Immature natural killer cell (primary cell): ENCODE measurements at regions not wholly inside any gene's neighbourhood (a gene's known extent, or its start where the extent isn't known, plus 50 kb on each side); places are given as distances from the start of the nearest gene placed in this dataset.
A peak's percentile ranks its signal among the peaks of the same experiment; 100 is the strongest.
"Not testable (repeated sequence)": the region's sequence is repeated elsewhere in the genome, so short reads cannot be mapped to it uniquely, and the experiment has no call there.

ENCODE experiments used
- DNase-seq, 3 donors: peaks; one replicate each; pipeline ENCODE4 v3.0.0; 2022; ENCODE audit warnings: mixed read lengths in 1 of 3
- H3K27ac Mint-ChIP-seq, 6 donors: one replicate each; pipeline ENCODE4 v1.8.0; 2020; ENCODE audit warnings: mixed read lengths in 6 of 6, mild to moderate bottlenecking in 5 of 6, inconsistent platforms in 4 of 6, moderate library complexity in 3 of 6
- H3K27me3 Mint-ChIP-seq, 3 donors: one replicate each; pipeline ENCODE4 v1.8.0; 2020 to 2021; ENCODE audit warnings: low read depth in 3 of 3, mild to moderate bottlenecking in 3 of 3, mixed read lengths in 3 of 3, moderate library complexity in 3 of 3, inconsistent platforms in 1 of 3
- H3K36me3 Mint-ChIP-seq, 3 donors: one replicate each; pipeline ENCODE4 v1.8.0; 2020; ENCODE audit warnings: mixed read lengths in 3 of 3, inconsistent platforms in 2 of 3, mild to moderate bottlenecking in 2 of 3
- H3K4me1 Mint-ChIP-seq, 2 donors: one replicate each; pipeline ENCODE4 v1.8.0; 2020; ENCODE audit warnings: inconsistent platforms in 2 of 2, mild to moderate bottlenecking in 2 of 2, mixed read lengths in 2 of 2, moderate library complexity in 1 of 2
- H3K4me3 Mint-ChIP-seq, 5 donors: one replicate each; pipeline ENCODE4 v1.8.0; 2020; ENCODE audit warnings: mild to moderate bottlenecking in 5 of 5, mixed read lengths in 5 of 5, inconsistent platforms in 3 of 5, moderate library complexity in 3 of 5
- H3K9me3 Mint-ChIP-seq, 6 donors: one replicate each; pipeline ENCODE4 v1.8.0; 2020; ENCODE audit warnings: mild to moderate bottlenecking in 6 of 6, mixed read lengths in 6 of 6, inconsistent platforms in 4 of 6, moderate library complexity in 3 of 6

DNA sequence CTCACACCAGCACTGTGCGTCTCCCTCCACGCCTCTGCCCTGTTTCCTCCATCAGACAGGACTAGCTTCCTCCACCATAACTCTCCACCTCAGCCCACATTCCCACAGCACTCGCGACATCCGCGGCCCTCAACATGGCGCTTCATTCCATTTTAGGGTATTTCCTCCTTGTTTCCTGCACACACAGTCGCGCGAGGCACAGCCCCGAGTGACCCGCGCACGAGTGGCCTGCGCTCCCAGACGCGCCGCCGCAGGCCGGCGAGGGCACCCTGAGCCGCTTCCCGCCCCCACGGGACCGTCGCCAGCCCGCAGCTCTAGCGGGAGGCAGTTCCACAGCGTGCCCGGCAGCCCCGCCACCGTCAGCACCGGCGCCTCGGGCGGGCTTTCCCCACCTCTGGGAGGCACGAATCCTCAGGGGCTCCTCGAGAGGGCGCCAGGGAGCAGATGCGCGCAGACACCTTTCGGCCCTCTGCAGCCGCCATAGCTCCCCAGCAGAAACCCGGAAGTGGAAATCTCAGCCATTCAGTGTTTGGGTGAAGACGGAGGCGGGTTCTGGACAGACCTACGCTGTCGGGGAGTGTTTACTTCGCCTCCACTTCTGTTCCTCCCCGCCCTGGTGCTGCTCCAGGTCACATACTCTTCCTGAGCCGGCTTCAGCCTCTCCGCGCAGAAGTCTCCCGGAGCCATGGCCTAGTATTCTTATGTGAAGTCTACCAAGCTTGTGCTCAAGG, 136.6 kb downstream of the FOXD4L6 start:
- H3K4me3 Mint-ChIP-seq, H3K9me3 Mint-ChIP-seq, H3K27me3 Mint-ChIP-seq, H3K27ac Mint-ChIP-seq: not testable (repeated sequence)
- peaks cover 3 to 17% (median 15%) of the 10 kb centered on the region in 3 donors for H3K36me3 Mint-ChIP-seq
- DNase-seq: peak; percentile 99 to 100 (median 100)
- H3K4me1 Mint-ChIP-seq: peaks cover 33 to 43% of the 10 kb centered on the region in 2 donors

GRCh38 chr9:40991100-40991740, 137.3 kb downstream of the FOXD4L6 start:
- peaks cover 28 to 36% of the 10 kb centered on the region in 2 donors for H3K4me1 Mint-ChIP-seq
- not testable (repeated sequence) for DNase-seq, H3K27ac Mint-ChIP-seq, H3K9me3 Mint-ChIP-seq, H3K4me3 Mint-ChIP-seq, H3K27me3 Mint-ChIP-seq
- peaks cover 3 to 15% (median 13%) of the 10 kb centered on the region in 3 donors for H3K36me3 Mint-ChIP-seq

DNA sequence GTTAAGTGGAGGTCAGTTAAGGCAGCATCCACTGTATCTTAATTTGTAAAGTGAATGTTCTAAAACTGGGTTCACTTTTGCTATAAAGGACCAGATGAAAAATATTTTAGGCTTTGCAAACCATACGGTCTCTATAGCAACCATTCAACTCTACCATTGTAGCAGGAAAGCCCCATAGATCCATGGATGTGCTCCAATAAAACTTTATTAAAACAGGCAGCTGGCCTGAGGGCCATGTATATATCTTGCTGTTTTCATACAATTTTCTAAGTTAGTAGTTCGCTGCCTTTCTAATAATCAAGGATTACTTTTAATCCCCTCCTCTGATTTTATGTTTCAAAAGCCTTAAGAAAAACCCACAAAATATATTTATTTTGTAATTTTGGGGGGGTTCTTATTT, 142.1 kb downstream of the FOXD4L6 start:
- not testable (repeated sequence) for H3K27ac Mint-ChIP-seq, H3K4me3 Mint-ChIP-seq, H3K4me1 Mint-ChIP-seq, H3K27me3 Mint-ChIP-seq, DNase-seq, H3K36me3 Mint-ChIP-seq, H3K9me3 Mint-ChIP-seq

GRCh38 chr9:40975351-40975750, 153.1 kb downstream of the FOXD4L6 start:
- not testable (repeated sequence) for H3K4me1 Mint-ChIP-seq, H3K4me3 Mint-ChIP-seq, H3K9me3 Mint-ChIP-seq, DNase-seq, H3K27ac Mint-ChIP-seq, H3K27me3 Mint-ChIP-seq, H3K36me3 Mint-ChIP-seq

DNA sequence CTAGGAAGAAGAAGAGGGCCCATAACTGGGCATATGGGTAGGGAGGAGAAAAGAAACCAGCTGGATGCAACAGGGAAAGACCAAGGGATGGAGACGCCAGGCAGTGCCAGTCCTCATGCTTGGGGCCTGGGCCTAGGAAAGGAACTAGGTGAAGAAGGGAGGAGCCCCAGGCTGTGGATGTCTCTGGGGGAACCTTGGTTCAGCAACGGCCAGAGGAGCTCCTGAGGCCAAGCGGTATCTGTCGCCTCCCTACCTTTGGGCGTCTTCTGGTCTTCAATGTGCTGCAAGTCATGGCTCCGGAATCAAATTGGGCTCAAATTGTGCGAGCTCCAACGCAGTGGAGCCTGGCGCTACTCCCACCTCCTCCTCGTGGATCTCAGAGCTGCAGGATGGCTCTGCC, 153.6 kb downstream of the FOXD4L6 start:
- H3K36me3 Mint-ChIP-seq, H3K27me3 Mint-ChIP-seq, H3K9me3 Mint-ChIP-seq, H3K4me3 Mint-ChIP-seq, H3K4me1 Mint-ChIP-seq, DNase-seq, H3K27ac Mint-ChIP-seq: not testable (repeated sequence)

- not testable (repeated sequence) for H3K27ac Mint-ChIP-seq, H3K9me3 Mint-ChIP-seq, H3K27me3 Mint-ChIP-seq, DNase-seq, H3K4me3 Mint-ChIP-seq, H3K4me1 Mint-ChIP-seq, H3K36me3 Mint-ChIP-seq
Measured at GRCh38 chr9:40971773-40972172, 156.7 kb downstream of the FOXD4L6 start.

- not testable (repeated sequence) for DNase-seq, H3K4me1 Mint-ChIP-seq, H3K27ac Mint-ChIP-seq, H3K27me3 Mint-ChIP-seq, H3K36me3 Mint-ChIP-seq, H3K4me3 Mint-ChIP-seq, H3K9me3 Mint-ChIP-seq
Measured at GRCh38 chr9:40970340-40970739, 158.1 kb downstream of the FOXD4L6 start.

GRCh38 chr9:40962461-40962860, 166.0 kb downstream of the FOXD4L6 start:
- not testable (repeated sequence) for H3K36me3 Mint-ChIP-seq, DNase-seq, H3K4me1 Mint-ChIP-seq, H3K9me3 Mint-ChIP-seq, H3K27ac Mint-ChIP-seq, H3K27me3 Mint-ChIP-seq, H3K4me3 Mint-ChIP-seq

DNA sequence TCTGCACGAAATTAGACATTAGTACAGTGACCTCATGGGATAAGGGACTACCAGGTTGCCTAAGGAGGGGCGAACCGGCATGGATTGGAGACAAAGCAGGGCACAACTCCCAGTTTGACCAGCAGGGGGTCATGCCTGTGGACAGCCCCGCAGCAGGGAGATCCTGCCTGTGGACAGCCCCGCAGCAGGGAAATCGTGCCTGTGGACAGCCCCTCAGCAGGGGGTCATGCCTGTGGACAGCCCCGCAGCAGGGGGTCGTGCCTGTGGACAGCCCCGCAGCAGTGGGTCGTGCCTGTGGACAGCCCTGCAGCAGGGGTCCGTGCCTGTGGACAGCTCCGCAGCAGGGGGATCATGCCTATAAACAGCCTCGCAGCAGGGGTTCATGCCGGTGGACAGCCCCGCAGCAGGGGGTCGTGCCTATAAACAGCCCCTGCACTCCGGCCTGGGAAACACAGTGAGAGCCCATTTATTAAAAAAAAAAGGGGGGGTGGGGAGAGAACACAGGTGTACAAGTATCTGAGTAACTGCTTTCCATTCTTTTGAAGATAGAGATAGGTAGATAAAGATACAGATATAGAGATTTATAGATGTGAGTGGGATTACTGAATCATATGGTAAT, 176.5 kb downstream of the FOXD4L6 start:
- Mint-ChIP-seq H3K9me3 (peaks cover 3 to 20% (median 8%) of the 10 kb centered on the region in 6 donors), H3K36me3 (peaks cover 23 to 45% (median 27%) of the 10 kb centered on the region in 3 donors)
- not testable (repeated sequence) for DNase-seq, H3K4me3 Mint-ChIP-seq, H3K4me1 Mint-ChIP-seq, H3K27me3 Mint-ChIP-seq, H3K27ac Mint-ChIP-seq

GRCh38 chr9:40946228-40946627, 182.3 kb downstream of the FOXD4L6 start:
- peaks cover 10 to 16% (median 16%) of the 10 kb centered on the region in 3 donors for H3K36me3 Mint-ChIP-seq
- not testable (repeated sequence) for H3K27me3 Mint-ChIP-seq, H3K9me3 Mint-ChIP-seq, H3K4me3 Mint-ChIP-seq, DNase-seq, H3K4me1 Mint-ChIP-seq, H3K27ac Mint-ChIP-seq

GRCh38 chr9:40942730-40943129, 185.8 kb downstream of the FOXD4L6 start:
- DNase-seq, H3K4me3 Mint-ChIP-seq, H3K27ac Mint-ChIP-seq, H3K4me1 Mint-ChIP-seq, H3K36me3 Mint-ChIP-seq, H3K27me3 Mint-ChIP-seq: not testable (repeated sequence)
- H3K9me3 Mint-ChIP-seq: peaks cover 0 to 29% (median 13%) of the 10 kb centered on the region in 6 donors

DNA sequence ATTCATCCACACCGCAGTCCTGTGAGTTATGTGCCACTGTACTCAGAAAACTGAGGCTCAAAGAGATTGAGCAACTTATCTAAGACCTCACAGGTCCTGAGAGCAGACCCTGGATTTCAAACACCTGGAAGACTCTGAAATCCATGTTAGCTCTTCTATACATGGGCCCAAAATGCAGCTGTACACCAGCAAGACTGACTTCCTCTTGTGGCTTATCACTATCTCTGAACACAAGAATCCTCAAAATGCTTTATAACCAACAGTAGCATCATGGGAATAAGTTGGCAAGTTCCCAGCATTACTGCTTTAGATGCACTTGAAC, 188.6 kb downstream of the FOXD4L6 start:
- not testable (repeated sequence) for H3K27me3 Mint-ChIP-seq, H3K4me1 Mint-ChIP-seq, H3K27ac Mint-ChIP-seq, H3K36me3 Mint-ChIP-seq, H3K4me3 Mint-ChIP-seq, DNase-seq
- peaks cover 3 to 37% (median 20%) of the 10 kb centered on the region in 6 donors for H3K9me3 Mint-ChIP-seq

DNA sequence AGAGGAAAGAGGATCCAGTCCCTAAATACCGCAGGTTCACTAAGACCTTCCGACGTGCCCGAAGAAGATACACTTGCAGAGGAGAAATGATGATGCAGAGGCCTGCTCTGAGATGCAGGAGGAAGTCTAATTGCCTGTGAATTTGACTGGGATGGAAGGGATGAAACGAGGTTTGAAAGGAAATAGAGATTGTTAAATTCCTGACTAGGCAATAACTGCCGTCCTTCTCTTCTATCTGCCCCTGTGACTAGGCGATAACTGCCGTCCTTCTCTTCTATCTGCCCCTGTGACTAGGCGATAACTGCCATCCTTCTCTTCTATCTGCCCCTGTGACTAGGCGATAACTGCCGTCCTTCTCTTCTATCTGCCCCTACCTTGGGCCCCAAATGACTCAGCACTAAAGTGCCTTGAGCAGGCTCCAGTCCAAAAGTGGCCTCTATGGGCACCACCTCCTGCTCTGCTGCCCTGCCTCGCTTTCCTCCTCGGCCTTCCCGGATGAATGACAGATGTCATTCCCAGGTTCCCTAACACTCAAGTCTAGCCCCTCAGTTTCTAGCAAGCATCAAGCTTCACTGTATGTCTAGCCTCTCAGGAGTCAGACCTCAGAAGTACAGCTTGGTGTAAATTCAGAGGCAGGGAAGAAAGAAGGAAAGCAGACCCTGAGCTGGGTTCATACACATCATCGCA, 189.1 kb downstream of the FOXD4L6 start:
- not testable (repeated sequence) for H3K27me3 Mint-ChIP-seq, H3K4me1 Mint-ChIP-seq, H3K27ac Mint-ChIP-seq, DNase-seq, H3K36me3 Mint-ChIP-seq, H3K4me3 Mint-ChIP-seq
- H3K9me3 Mint-ChIP-seq: peaks cover 3 to 37% (median 20%) of the 10 kb centered on the region in 6 donors

GRCh38 chr9:40935336-40935735, 193.1 kb downstream of the FOXD4L6 start:
- Mint-ChIP-seq H3K4me1 (no peaks in the 10 kb centered on the region), H3K36me3 (peaks cover 4 to 15% (median 4%) of the 10 kb centered on the region in 3 donors), H3K4me3 (no peak overlapping the region), H3K27ac (no peak overlapping the region), H3K9me3 (peaks cover 26 to 50% (median 42%) of the 10 kb centered on the region in 6 donors), H3K27me3 (no peaks in the 10 kb centered on the region)
- DNase-seq: no peak
